Kidney capillary endothelial cell (primary cell): ENCODE measurements at regions not wholly inside any gene's neighbourhood (a gene's known extent, or its start where the extent isn't known, plus 50 kb on each side); places are given as distances from the start of the nearest gene placed in this dataset.
A peak's percentile ranks its signal among the peaks of the same experiment; 100 is the strongest.

Experiments
- DNase-seq: peaks from one replicate; pipeline ENCODE4 v3.0.0-alpha.2; 2018; ENCODE audit warnings: low spot score

DNA sequence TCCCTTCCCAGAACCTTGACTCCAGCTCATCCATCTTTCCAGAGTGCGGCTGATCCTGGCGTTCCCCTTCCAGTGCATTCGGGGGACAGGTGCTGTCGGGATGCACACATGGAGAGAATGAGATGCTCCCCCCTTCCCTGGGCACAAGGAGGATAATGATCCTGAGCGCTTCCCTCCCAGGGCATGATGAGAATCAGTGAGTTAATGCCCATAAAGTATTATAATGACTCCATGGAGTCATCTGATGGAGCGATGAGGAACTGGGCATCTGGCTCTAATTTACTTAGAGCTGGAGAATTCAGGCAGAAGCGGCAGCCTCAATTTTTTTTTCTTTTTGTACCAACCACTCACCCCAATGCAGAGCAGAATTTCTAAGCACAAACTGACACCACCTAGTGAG, 79.6 kb upstream of the SKOR2 start:
- DNase-seq, result no peak

DNA sequence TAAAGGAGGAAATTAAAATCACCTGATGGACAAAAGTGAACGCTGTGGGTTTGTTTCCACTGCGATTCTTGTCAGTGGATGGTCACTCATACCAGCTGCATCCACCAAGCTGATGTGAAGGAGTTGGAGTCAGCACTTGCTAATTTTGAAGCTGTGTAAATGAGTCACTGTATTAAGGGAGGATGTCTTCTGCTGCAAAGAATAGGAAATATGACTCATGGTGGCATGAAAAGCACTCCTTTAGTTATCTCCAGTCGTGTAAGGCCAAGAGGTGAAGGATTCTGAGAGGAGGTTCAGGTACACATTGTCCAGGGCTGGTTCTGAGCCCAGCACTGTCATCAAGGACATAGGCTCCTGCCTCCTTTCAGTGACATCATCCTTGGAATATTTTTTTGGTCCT, 71.7 kb upstream of the SKOR2 start:
- peak; percentile 58 for DNase-seq

DNA sequence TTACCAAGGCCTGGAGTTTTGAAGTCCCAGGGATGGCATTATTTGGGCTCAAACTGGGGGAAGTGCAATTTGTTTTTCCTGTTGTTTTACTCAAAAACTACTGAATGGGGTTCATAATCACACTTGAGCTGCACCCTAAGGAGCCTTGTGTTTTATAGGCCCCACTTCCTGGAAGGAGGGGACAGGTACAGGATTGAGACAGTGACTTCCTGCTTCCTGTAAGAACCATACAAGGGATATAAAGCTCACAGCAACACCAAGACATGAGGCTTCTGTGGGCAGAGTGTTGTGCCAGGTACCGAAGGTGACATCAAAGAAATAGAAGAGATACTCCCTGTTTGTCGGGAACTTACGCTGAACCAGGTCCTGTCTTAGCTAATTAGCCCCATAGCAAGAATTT, 70.4 kb upstream of the SKOR2 start:
- DNase-seq, result no peak

- no peak for DNase-seq
Measured at GRCh38 chr18:47317824-47318508, 66.5 kb upstream of the SKOR2 start.

- no peak for DNase-seq
Measured at GRCh38 chr18:47316924-47317323, 65.5 kb upstream of the SKOR2 start.

DNA sequence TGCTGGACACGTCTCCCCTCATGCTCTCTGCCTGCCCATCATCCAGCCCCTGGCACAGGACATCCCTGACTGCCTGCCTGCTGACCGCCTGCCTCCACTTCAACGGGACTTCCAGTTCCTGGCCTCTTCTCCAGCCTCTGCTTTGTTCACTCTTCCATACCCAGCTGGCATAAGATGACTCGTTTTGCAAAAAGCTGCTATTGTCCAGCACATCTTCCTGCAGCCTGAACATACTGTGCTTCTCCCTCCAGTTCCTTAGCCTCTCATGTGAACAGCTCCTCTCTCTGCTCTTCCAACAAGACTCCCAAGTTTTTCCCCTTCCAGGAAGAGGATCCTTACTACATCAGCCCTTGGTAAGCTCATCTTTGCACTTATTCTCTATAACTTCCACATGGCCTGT, 62.4 kb upstream of the SKOR2 start:
- no peak for DNase-seq

DNA sequence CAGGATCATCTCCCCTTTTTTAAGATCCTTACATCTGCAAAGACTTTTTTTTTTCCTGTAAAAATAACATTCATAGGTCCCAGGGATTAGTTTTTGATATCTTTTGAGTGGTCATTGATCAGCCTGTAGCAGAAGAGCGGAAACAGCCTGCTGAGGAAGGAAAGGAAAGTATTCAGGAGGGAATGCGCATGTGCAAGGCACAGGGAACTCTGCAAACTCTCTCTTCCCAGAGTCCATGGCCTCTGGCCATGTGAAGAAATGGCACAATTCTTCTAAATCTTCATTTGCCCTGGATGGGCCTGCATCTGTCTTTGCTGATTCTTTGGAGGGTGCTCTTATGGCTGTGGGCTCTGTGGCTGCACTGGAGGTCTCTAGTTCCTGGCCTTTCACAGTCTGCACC, 60.1 kb upstream of the SKOR2 start:
- no peak for DNase-seq
